IMR-90 (cell line): ENCODE measurements at regions not wholly inside any gene's neighbourhood (a gene's known extent, or its start where the extent isn't known, plus 50 kb on each side); places are given as distances from the start of the nearest gene placed in this dataset.

Experiments used
- ATAC-seq: fragments of 200-7000 bp; cut with Tn5 transposase; 2 replicates; pipeline ENCODE4 v1.9.1; 2020; ENCODE audit warnings: low read depth, mild to moderate bottlenecking, moderate library complexity
- BruUV-seq: library from RNA; stranded (reverse); fragments of 400-500 nt; replicated peaks from 2 replicates; lab custom pipeline; 2021; lab: Mats Ljungman, UMichigan
- CTCF ChIA-PET: fragments of 300-600 bp; formaldehyde crosslinking; extraction: SDS; loops from one replicate; lab custom pipeline; 2021; ENCODE audit warnings: antibody characterized with exemption; lab: Yijun Ruan, JAX
- POLR2A ChIA-PET: fragments of 300-600 bp; sonication (Branson Sonifier 250); formaldehyde crosslinking; loops from one replicate; lab custom pipeline; 2022; ENCODE audit warnings: antibody characterized with exemption; ENCODE audit not compliant: unreplicated experiment; lab: Charles Lee
- DNase-seq: peaks from one replicate; pipeline ENCODE4 v3.0.0; 2013
- H2AFZ ChIP-seq: replicated peaks from 2 replicates; pipeline ENCODE3; 2013; ENCODE audit warnings: low read length, mild to moderate bottlenecking; ENCODE audit not compliant: poor library complexity
- H2AK5ac ChIP-seq: 2 replicates; pipeline ENCODE4 v1.6.1; 2013; ENCODE audit warnings: low read depth, low read length, inconsistent platforms
- H2AK9ac ChIP-seq: replicated peaks from 2 replicates; pipeline ENCODE3; 2013; ENCODE audit warnings: mild to moderate bottlenecking, low read depth, low read length, moderate library complexity; ENCODE audit not compliant: poor library complexity
- H2BK120ac ChIP-seq: 2 replicates; pipeline ENCODE4 v1.6.1; 2013; ENCODE audit warnings: low read depth, low read length, inconsistent platforms
- H2BK15ac ChIP-seq: 3 replicates; pipeline ENCODE4 v1.6.1; 2013; ENCODE audit warnings: low read depth, low read length, inconsistent platforms
- H2BK20ac ChIP-seq: 2 replicates; pipeline ENCODE4 v1.6.1; 2013; ENCODE audit warnings: low read depth, mild to moderate bottlenecking, inconsistent platforms, low read length, moderate library complexity
- H2BK5ac ChIP-seq: 2 replicates; pipeline ENCODE4 v1.6.1; 2013; ENCODE audit warnings: mild to moderate bottlenecking, low read depth, low read length, inconsistent platforms; ENCODE audit not compliant: poor library complexity, severe bottlenecking
- H3K14ac ChIP-seq: replicated peaks from 2 replicates; pipeline ENCODE4 v1.6.1; 2013; ENCODE audit warnings: low read depth, low read length, inconsistent platforms
- H3K18ac ChIP-seq: 2 replicates; pipeline ENCODE4 v1.6.1; 2013; ENCODE audit warnings: low read depth, low read length, control low read depth
- H3K23ac ChIP-seq: 2 replicates; pipeline ENCODE4 v1.6.1; 2013; ENCODE audit warnings: low read depth, low read length, inconsistent platforms
- H3K27ac ChIP-seq: 2 replicates; pipeline ENCODE4 v1.5.1; 2013; ENCODE audit warnings: mild to moderate bottlenecking, control low read depth, low read length; ENCODE audit not compliant: insufficient read depth
- H3K27me3 ChIP-seq: 2 replicates; pipeline ENCODE4 v1.6.1; 2013; ENCODE audit warnings: low read length; ENCODE audit not compliant: control insufficient read depth, insufficient read depth
- H3K36me3 ChIP-seq: 2 replicates; pipeline ENCODE4 v1.6.1; 2013; ENCODE audit warnings: low read length, mixed read lengths; ENCODE audit not compliant: control insufficient read depth, insufficient read depth
- H3K4ac ChIP-seq: 2 replicates; pipeline ENCODE4 v1.6.1; 2013; ENCODE audit warnings: low read depth, low read length, inconsistent platforms
- H3K4me1 ChIP-seq: 2 replicates; pipeline ENCODE4 v1.6.1; 2013; ENCODE audit warnings: low read length, mixed read lengths; ENCODE audit not compliant: control insufficient read depth, insufficient read depth
- H3K4me2 ChIP-seq: 2 replicates; pipeline ENCODE4 v1.6.1; 2013; ENCODE audit warnings: low read depth, mild to moderate bottlenecking, control low read depth, low read length, moderate library complexity
- H3K4me3 ChIP-seq: 2 replicates; pipeline ENCODE4 v1.5.1; 2013; ENCODE audit warnings: low read depth, mild to moderate bottlenecking, control low read depth, low read length, moderate library complexity; ENCODE audit not compliant: insufficient read depth
- H3K56ac ChIP-seq: 2 replicates; pipeline ENCODE4 v1.6.1; 2013; ENCODE audit warnings: low read length, inconsistent platforms; ENCODE audit not compliant: insufficient read depth; ENCODE audit errors: extremely low read depth
- H3K79me1 ChIP-seq, 2 experiments: 2 replicates each; pipeline ENCODE4 v1.6.1; 2013; ENCODE audit warnings: low read length in 2 of 2, inconsistent platforms in 1 of 2, low read depth in 1 of 2
- H3K9ac ChIP-seq: 2 replicates; pipeline ENCODE4 v1.6.1; 2013; ENCODE audit warnings: low read depth, low read length, control low read depth
- H3K9me1 ChIP-seq: 2 replicates; pipeline ENCODE4 v1.6.1; 2013; ENCODE audit warnings: low read length, inconsistent platforms; ENCODE audit not compliant: insufficient read depth
- H3K9me3 ChIP-seq: 2 replicates; pipeline ENCODE4 v1.6.1; 2013; ENCODE audit warnings: low read length; ENCODE audit not compliant: control insufficient read depth, insufficient read depth
- H4K20me1 ChIP-seq: 2 replicates; pipeline ENCODE4 v1.6.1; 2013; ENCODE audit warnings: low read length, inconsistent platforms; ENCODE audit not compliant: insufficient read depth
- H4K5ac ChIP-seq: 2 replicates; pipeline ENCODE4 v1.6.1; 2013; ENCODE audit warnings: mild to moderate bottlenecking, low read depth, low read length, control low read depth
- H4K8ac ChIP-seq, 2 experiments: 2 replicates each; pipeline ENCODE4 v1.6.1; 2013; ENCODE audit warnings: low read depth in 2 of 2, low read length in 2 of 2, control low read depth in 1 of 2, inconsistent platforms in 1 of 2
- H4K91ac ChIP-seq: 2 replicates; pipeline ENCODE4 v1.6.1; 2013; ENCODE audit warnings: low read depth, low read length, inconsistent platforms; ENCODE audit not compliant: insufficient read depth
- BHLHE40 ChIP-seq: fragments of 150-350 bp; IDR thresholded peaks from 2 replicates; pipeline ENCODE4 v1.6.1; 2016; ENCODE audit warnings: mild to moderate bottlenecking, low read depth, low read length
- CEBPB ChIP-seq: IDR thresholded peaks from 2 replicates; pipeline ENCODE4 v1.6.1; 2012; ENCODE audit warnings: low read depth, low read length, improper control_type of control experiment
- CHD1 ChIP-seq: IDR thresholded peaks from 2 replicates; pipeline ENCODE4 v1.6.1; 2012; ENCODE audit warnings: low read depth, low read length, improper control_type of control experiment
- CTCF ChIP-seq: conservative IDR thresholded peaks from 2 replicates; pipeline ENCODE4 v1.5.1; 2012; ENCODE audit warnings: mild to moderate bottlenecking, low read depth, low read length, improper control_type of control experiment
- ELK1 ChIP-seq: fragments of 150-350 bp; IDR thresholded peaks from 2 replicates; pipeline ENCODE4 v1.6.1; 2016; ENCODE audit warnings: low read depth, mild to moderate bottlenecking, low read length, moderate library complexity, borderline replicate concordance
- MAFK ChIP-seq: IDR thresholded peaks from 2 replicates; pipeline ENCODE4 v1.6.1; 2012; ENCODE audit warnings: low read depth, low read length, improper control_type of control experiment
- MAZ ChIP-seq: IDR thresholded peaks from 2 replicates; pipeline ENCODE4 v1.6.1; 2012; ENCODE audit warnings: low read depth, mild to moderate bottlenecking, low read length, improper control_type of control experiment, moderate library complexity, borderline replicate concordance
- MXI1 ChIP-seq: IDR thresholded peaks from 2 replicates; pipeline ENCODE4 v1.6.1; 2012; ENCODE audit warnings: low read depth, mild to moderate bottlenecking, low read length, moderate library complexity, borderline replicate concordance
- NFE2L2 ChIP-seq: fragments of 150-350 bp; IDR thresholded peaks from 2 replicates; pipeline ENCODE4 v1.6.1; 2016; ENCODE audit warnings: low read depth, mild to moderate bottlenecking, low read length
- POLR2A ChIP-seq: IDR thresholded peaks from 2 replicates; pipeline ENCODE4 v1.6.1; 2012; ENCODE audit warnings: mild to moderate bottlenecking, low read depth, low read length
- RAD21 ChIP-seq: IDR thresholded peaks from 2 replicates; pipeline ENCODE4 v1.6.1; 2012; ENCODE audit warnings: low read length, improper control_type of control experiment
- RCOR1 ChIP-seq: IDR thresholded peaks from 2 replicates; pipeline ENCODE4 v1.6.1; 2012; ENCODE audit warnings: mild to moderate bottlenecking, low read length, improper control_type of control experiment; ENCODE audit not compliant: insufficient replicate concordance
- RFX5 ChIP-seq: IDR thresholded peaks from 2 replicates; pipeline ENCODE4 v1.8.0; 2012; ENCODE audit warnings: low read depth, mild to moderate bottlenecking, low read length, moderate library complexity
- SMC3 ChIP-seq: fragments of 150-350 bp; IDR thresholded peaks from 2 replicates; pipeline ENCODE4 v1.6.1; 2016; ENCODE audit warnings: low read depth, mild to moderate bottlenecking, antibody characterized with exemption, low read length, moderate library complexity
- USF2 ChIP-seq: fragments of 150-350 bp; IDR thresholded peaks from 2 replicates; pipeline ENCODE4 v1.6.1; 2017; ENCODE audit warnings: mild to moderate bottlenecking, antibody characterized with exemption, low read length, low read depth
- WGBS, 2 experiments: methylation state at CpG; one replicate each; pipeline versions ENCODE4 v1.1.5 to v1.1.7; 2013; ENCODE audit warnings: missing lambda C conversion rate in 2 of 2; ENCODE audit not compliant: insufficient read length in 1 of 2; ENCODE audit errors: extremely low coverage in 2 of 2; 5-methylcytosine and 5-hydroxymethylcytosine counted together
- dilution Hi-C: fragments of 300-500 bp; cut with HindIII; formaldehyde crosslinking; loops from one replicate; pipeline ENCODE4 v1.14.3; 2018; ENCODE audit warnings: low sequenced_read_pairs; ENCODE audit not compliant: unreplicated experiment
- in situ Hi-C: fragments of 300-500 bp; cut with MboI; formaldehyde crosslinking; loops from 3 replicates; pipeline ENCODE4 v1.14.3; 2019; ENCODE audit warnings: low sequenced_read_pairs, inconsistent platforms, mixed read lengths
- intact Hi-C: fragments of 100-400 bp; cut with micrococcal nuclease; formaldehyde crosslinking; loops from 2 replicates; pipeline ENCODE4 v1.10.0; 2022

- no peak for ATAC-seq
- H4K8ac ChIP-seq = no peak overlapping the region
- BruUV-seq = no TSS peak
- no peaks in the 10 kb centered on the region for H3K79me1 ChIP-seq
- no peak overlapping the region for H4K91ac ChIP-seq
- no peak overlapping the region for H3K27ac ChIP-seq
- no peaks in the 10 kb centered on the region for H3K9me1 ChIP-seq
- no peak overlapping the region for H3K23ac ChIP-seq
- H3K36me3 ChIP-seq = no peaks in the 10 kb centered on the region
- no peak overlapping the region for H4K5ac ChIP-seq
- in situ Hi-C loops = no loop called here
- TF ChIP-seq RAD21 (no peak), RFX5 (no peak), RCOR1 (no peak), MAFK (no peak), CTCF (no peak), CHD1 (no peak), BHLHE40 (no peak), USF2 (no peak), MAZ (no peak), POLR2A (no peak), SMC3 (no peak), CEBPB (no peak), MXI1 (no peak), NFE2L2 (no peak), ELK1 (no peak)
- no peak overlapping the region for H3K14ac ChIP-seq
- H3K4ac ChIP-seq = no peak overlapping the region
- no peak for DNase-seq
- no peak overlapping the region for H2BK15ac ChIP-seq
- H3K27me3 ChIP-seq = no peaks in the 10 kb centered on the region
- intact Hi-C loops = no loop called here
- no peak overlapping the region for H2AFZ ChIP-seq
- no CpG with 5 or more reads among the region's 3 CpGs for WGBS, 2 experiments
- H2AK5ac ChIP-seq = no peak overlapping the region
- no peak overlapping the region for H3K4me3 ChIP-seq
- H3K4me2 ChIP-seq = no peak overlapping the region
- no peak overlapping the region for H2AK9ac ChIP-seq
- no peaks in the 10 kb centered on the region for H4K20me1 ChIP-seq
- H3K9ac ChIP-seq = no peak overlapping the region
- no peak overlapping the region for H2BK20ac ChIP-seq
- H3K4me1 ChIP-seq = no peaks in the 10 kb centered on the region
- H2BK120ac ChIP-seq = no peak overlapping the region
- H3K9me3 ChIP-seq = peaks cover 6% of the 10 kb centered on the region
- CTCF ChIA-PET = no interaction called here
- H2BK5ac ChIP-seq = no peak overlapping the region
- POLR2A ChIA-PET = no interaction called here
- H3K18ac ChIP-seq = no peak overlapping the region
- dilution Hi-C loops = no loop called here
- H3K56ac ChIP-seq = no peak overlapping the region
Observed at GRCh38 chr5:20605732-20606525, 617.9 kb upstream of the CDH18 start.
